DND-41 (cell line): ENCODE measurements at regions not wholly inside any gene's neighbourhood (a gene's known extent, or its start where the extent isn't known, plus 50 kb on each side); places are given as distances from the start of the nearest gene placed in this dataset.

Source experiments
- ATAC-seq: fragments of 200-7000 bp; cut with Tn5 transposase; 3 replicates; pipeline ENCODE4 v1.9.1; 2021; ENCODE audit warnings: low read depth; ENCODE audit not compliant: insufficient read depth
- DNase-seq: peaks from one replicate; pipeline ENCODE4 v3.0.0-alpha.2; 2020
- H2AFZ ChIP-seq: 2 replicates; pipeline ENCODE4 v1.6.0; 2012; ENCODE audit warnings: low read depth, low read length
- H3K27ac ChIP-seq: 2 replicates; pipeline ENCODE4 v1.5.1; 2012; ENCODE audit warnings: low read length, inconsistent platforms
- H3K27me3 ChIP-seq: fragments of 200-600 bp; sonication (generic); 2 replicates; pipeline ENCODE4 v1.6.0; 2012; ENCODE audit warnings: low read length, mild to moderate bottlenecking, inconsistent platforms; ENCODE audit not compliant: insufficient read depth, poor library complexity
- H3K36me3 ChIP-seq: 2 replicates; pipeline ENCODE4 v1.5.1; 2012; ENCODE audit warnings: low read length, inconsistent platforms; ENCODE audit not compliant: insufficient read depth
- H3K4me1 ChIP-seq: 2 replicates; pipeline ENCODE4 v1.5.1; 2012; ENCODE audit warnings: mild to moderate bottlenecking, low read length; ENCODE audit not compliant: insufficient read depth
- H3K4me2 ChIP-seq: 2 replicates; pipeline ENCODE4 v1.6.0; 2012; ENCODE audit warnings: mild to moderate bottlenecking, moderate library complexity, low read length, inconsistent platforms; ENCODE audit not compliant: insufficient read depth
- H3K4me3 ChIP-seq, 2 experiments: fragments of 200-600 bp in 1 of 2; shearing (Covaris generic) in 1 of 2; 2 replicates each; pipeline ENCODE4 v1.5.1; 2012 to 2016; ENCODE audit warnings: inconsistent platforms in 2 of 2, low read length in 2 of 2, mild to moderate bottlenecking in 2 of 2, low read depth in 1 of 2, moderate library complexity in 1 of 2
- H3K79me2 ChIP-seq: 2 replicates; pipeline ENCODE4 v1.6.0; 2012; ENCODE audit warnings: low read length, inconsistent platforms; ENCODE audit not compliant: insufficient read depth
- H3K9ac ChIP-seq: 2 replicates; pipeline ENCODE4 v1.6.0; 2012; ENCODE audit warnings: low read depth, mild to moderate bottlenecking, inconsistent platforms, low read length, moderate library complexity
- H3K9me3 ChIP-seq: 2 replicates; pipeline ENCODE4 v1.5.1; 2012; ENCODE audit warnings: low read length, moderate library complexity, mild to moderate bottlenecking, inconsistent platforms; ENCODE audit not compliant: insufficient read depth, severe bottlenecking
- H4K20me1 ChIP-seq: 2 replicates; pipeline ENCODE4 v1.6.0; 2012; ENCODE audit warnings: low read length; ENCODE audit not compliant: insufficient read depth
- CTCF ChIP-seq: IDR thresholded peaks from 2 replicates; pipeline ENCODE4 v1.5.1; 2012; ENCODE audit warnings: borderline replicate concordance, low read length, moderate library complexity, mild to moderate bottlenecking; ENCODE audit not compliant: poor library complexity, severe bottlenecking; ENCODE audit errors: extremely low read depth
- EZH2 ChIP-seq: IDR thresholded peaks from 3 replicates; pipeline ENCODE4 v1.6.1; 2012; ENCODE audit warnings: borderline replicate concordance, low read depth, mild to moderate bottlenecking, moderate library complexity, low read length, inconsistent platforms; ENCODE audit not compliant: severe bottlenecking

- H2AFZ ChIP-seq, result no peak overlapping the region
- TF ChIP-seq CTCF (no peak), EZH2 (no peak)
- H3K4me2 ChIP-seq, result no peak overlapping the region
- H3K36me3 ChIP-seq, result no peaks in the 10 kb centered on the region
- no peaks in the 10 kb centered on the region for H3K27me3 ChIP-seq
- H3K4me1 ChIP-seq, result no peaks in the 10 kb centered on the region
- no peak overlapping the region for H3K27ac ChIP-seq
- ATAC-seq, result no peak
- no peak overlapping the region for H3K4me3 ChIP-seq
- DNase-seq, result no peak
- H4K20me1 ChIP-seq, result no peaks in the 10 kb centered on the region
- H3K79me2 ChIP-seq, result no peaks in the 10 kb centered on the region
- H3K9me3 ChIP-seq, result no peaks in the 10 kb centered on the region
- no peak overlapping the region for H3K9ac ChIP-seq
Measured at GRCh38 chr12:131443019-131444000, 267.6 kb upstream of the SFSWAP start.

- no peaks in the 10 kb centered on the region for H3K4me1 ChIP-seq
- no peak overlapping the region for H3K4me2 ChIP-seq
- ATAC-seq (no peak), DNase-seq (no peak)
- no peak for TF ChIP-seq CTCF
- TF ChIP-seq EZH2, result no peak
- H3K9ac ChIP-seq, result no peak overlapping the region
- H3K27ac ChIP-seq, result no peak overlapping the region
- no peaks in the 10 kb centered on the region for H3K36me3 ChIP-seq
- no peaks in the 10 kb centered on the region for H4K20me1 ChIP-seq
- no peaks in the 10 kb centered on the region for H3K9me3 ChIP-seq
- no peak overlapping the region for H2AFZ ChIP-seq
- H3K27me3 ChIP-seq, result no peaks in the 10 kb centered on the region
- no peak overlapping the region for H3K4me3 ChIP-seq
- H3K79me2 ChIP-seq, result no peaks in the 10 kb centered on the region
Measured at GRCh38 chr12:131444220-131445164, 266.4 kb upstream of the SFSWAP start.

- Histone ChIP-seq H3K27me3 (no peaks in the 10 kb centered on the region), H3K27ac (no peak overlapping the region), H3K4me3 (no peak overlapping the region), H4K20me1 (no peaks in the 10 kb centered on the region), H3K36me3 (no peaks in the 10 kb centered on the region), H3K4me1 (no peaks in the 10 kb centered on the region), H2AFZ (no peak overlapping the region), H3K9me3 (no peaks in the 10 kb centered on the region), H3K9ac (no peak overlapping the region), H3K4me2 (no peak overlapping the region), H3K79me2 (no peaks in the 10 kb centered on the region)
- ATAC-seq (no peak), DNase-seq (no peak)
- no peak for TF ChIP-seq CTCF
- no peak for TF ChIP-seq EZH2
Measured at GRCh38 chr12:131445184-131445774, 265.6 kb upstream of the SFSWAP start.
